ENCODE measurements at regions not wholly inside any gene's neighbourhood (a gene's known extent, or its start where the extent isn't known, plus 50 kb on each side); places are given as distances from the start of the nearest gene placed in this dataset.

GRCh38 chr7:50185951-50186682 is 93.1 kb upstream of the ZPBP start:
- TF ChIP-seq, protein P1, sequence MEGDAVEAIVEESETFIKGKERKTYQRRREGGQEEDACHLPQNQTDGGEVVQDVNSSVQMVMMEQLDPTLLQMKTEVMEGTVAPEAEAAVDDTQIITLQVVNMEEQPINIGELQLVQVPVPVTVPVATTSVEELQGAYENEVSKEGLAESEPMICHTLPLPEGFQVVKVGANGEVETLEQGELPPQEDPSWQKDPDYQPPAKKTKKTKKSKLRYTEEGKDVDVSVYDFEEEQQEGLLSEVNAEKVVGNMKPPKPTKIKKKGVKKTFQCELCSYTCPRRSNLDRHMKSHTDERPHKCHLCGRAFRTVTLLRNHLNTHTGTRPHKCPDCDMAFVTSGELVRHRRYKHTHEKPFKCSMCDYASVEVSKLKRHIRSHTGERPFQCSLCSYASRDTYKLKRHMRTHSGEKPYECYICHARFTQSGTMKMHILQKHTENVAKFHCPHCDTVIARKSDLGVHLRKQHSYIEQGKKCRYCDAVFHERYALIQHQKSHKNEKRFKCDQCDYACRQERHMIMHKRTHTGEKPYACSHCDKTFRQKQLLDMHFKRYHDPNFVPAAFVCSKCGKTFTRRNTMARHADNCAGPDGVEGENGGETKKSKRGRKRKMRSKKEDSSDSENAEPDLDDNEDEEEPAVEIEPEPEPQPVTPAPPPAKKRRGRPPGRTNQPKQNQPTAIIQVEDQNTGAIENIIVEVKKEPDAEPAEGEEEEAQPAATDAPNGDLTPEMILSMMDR (IDR thresholded peaks at IDR 0.05; ENCODE audit: low read depth, low read length, poor library complexity, severe bottlenecking) = no peak
- TF ChIP-seq EZH2phosphoT487 (IDR thresholded peaks at IDR 0.05; ENCODE audit: borderline replicate concordance, low read length) = no peak
